ENCODE measurements at regions not wholly inside any gene's neighbourhood (a gene's known extent, or its start where the extent isn't known, plus 50 kb on each side); places are given as distances from the start of the nearest gene placed in this dataset.

GRCh38 chr16:7853197-7853596 lies 520.6 kb downstream of the RBFOX1 start:
- TF ChIP-seq CTCF (IDR thresholded peaks at IDR 0.05 in 2 of 3, conservative IDR thresholded peaks at IDR 0.05 in 1 of 3; ENCODE audit: borderline replicate concordance in 1 of 3, insufficient read depth in 1 of 3, low read depth in 2 of 3, low read length in 2 of 3), result no peak
- no peak for TF ChIP-seq EZH2 (IDR thresholded peaks at IDR 0.05)
- TF ChIP-seq YY1 (IDR thresholded peaks at IDR 0.05; ENCODE audit: extremely low read depth, insufficient replicate concordance, low read depth, low read length), result no peak
- no peak for TF ChIP-seq CEBPB (IDR thresholded peaks at IDR 0.05; ENCODE audit: low read depth)
- TF ChIP-seq POLR2A (IDR thresholded peaks at IDR 0.05; ENCODE audit: borderline replicate concordance, extremely low read depth, insufficient read depth, insufficient read length), result no peak
- TF ChIP-seq POLR2AphosphoS5 (IDR thresholded peaks at IDR 0.05; ENCODE audit: low read depth, low read length), result no peak
- TF ChIP-seq RAD21 (IDR thresholded peaks at IDR 0.05; ENCODE audit: low read depth), result no peak
- TF ChIP-seq EZH2phosphoT487 (IDR thresholded peaks at IDR 0.05; ENCODE audit: borderline replicate concordance), result no peak
- no peak for TF ChIP-seq SRF (IDR thresholded peaks at IDR 0.05; ENCODE audit: low read depth)

Data from HCT116 (cell line).